Left ventricle myocardium inferior (tissue), 1 donor: ENCODE measurements at regions not wholly inside any gene's neighbourhood (a gene's known extent, or its start where the extent isn't known, plus 50 kb on each side); places are given as distances from the start of the nearest gene placed in this dataset.

Experiments used
- DNase-seq: peaks from one replicate; pipeline ENCODE4 v3.0.0-alpha.2; 2020
- H3K27ac ChIP-seq: fragments of 200-600 bp; replicated peaks from 2 replicates; pipeline ENCODE4 v1.8.0; 2021
- H3K27me3 ChIP-seq: fragments of 200-600 bp; 2 replicates; pipeline ENCODE4 v1.8.0; 2021; ENCODE audit warnings: low read depth
- H3K36me3 ChIP-seq: fragments of 200-600 bp; 2 replicates; pipeline ENCODE4 v1.8.0; 2021
- H3K4me1 ChIP-seq: fragments of 200-600 bp; 2 replicates; pipeline ENCODE4 v1.8.0; 2021
- H3K4me3 ChIP-seq: fragments of 200-600 bp; 2 replicates; pipeline ENCODE4 v1.8.0; 2021; ENCODE audit warnings: mild to moderate bottlenecking, moderate library complexity
- H3K9me3 ChIP-seq: fragments of 200-600 bp; replicated peaks from 2 replicates; pipeline ENCODE4 v1.8.0; 2021
- intact Hi-C: fragments of 100-400 bp; cut with micrococcal nuclease; formaldehyde crosslinking; loops from one replicate; pipeline ENCODE4 v1.11.0; 2022
- TF ChIP-seq, protein P1 (sequence below): fragments of 200-600 bp; IDR thresholded peaks from 2 replicates; pipeline ENCODE4 v1.8.0; 2021; ENCODE audit warnings: antibody characterized with exemption, mild to moderate bottlenecking, borderline replicate concordance
- donor health status: DM: no; HTN: yes; CAD: no; lungs with severe emphysema.

- H3K27me3 ChIP-seq, result no peaks in the 10 kb centered on the region
- peaks cover 19% of the 10 kb centered on the region for H3K4me1 ChIP-seq
- H3K4me3 ChIP-seq, result no peak overlapping the region
- no peak for DNase-seq
- H3K36me3 ChIP-seq, result no peaks in the 10 kb centered on the region
- H3K27ac ChIP-seq, result peak overlapping the region; percentile 31
- TF ChIP-seq, protein P1, sequence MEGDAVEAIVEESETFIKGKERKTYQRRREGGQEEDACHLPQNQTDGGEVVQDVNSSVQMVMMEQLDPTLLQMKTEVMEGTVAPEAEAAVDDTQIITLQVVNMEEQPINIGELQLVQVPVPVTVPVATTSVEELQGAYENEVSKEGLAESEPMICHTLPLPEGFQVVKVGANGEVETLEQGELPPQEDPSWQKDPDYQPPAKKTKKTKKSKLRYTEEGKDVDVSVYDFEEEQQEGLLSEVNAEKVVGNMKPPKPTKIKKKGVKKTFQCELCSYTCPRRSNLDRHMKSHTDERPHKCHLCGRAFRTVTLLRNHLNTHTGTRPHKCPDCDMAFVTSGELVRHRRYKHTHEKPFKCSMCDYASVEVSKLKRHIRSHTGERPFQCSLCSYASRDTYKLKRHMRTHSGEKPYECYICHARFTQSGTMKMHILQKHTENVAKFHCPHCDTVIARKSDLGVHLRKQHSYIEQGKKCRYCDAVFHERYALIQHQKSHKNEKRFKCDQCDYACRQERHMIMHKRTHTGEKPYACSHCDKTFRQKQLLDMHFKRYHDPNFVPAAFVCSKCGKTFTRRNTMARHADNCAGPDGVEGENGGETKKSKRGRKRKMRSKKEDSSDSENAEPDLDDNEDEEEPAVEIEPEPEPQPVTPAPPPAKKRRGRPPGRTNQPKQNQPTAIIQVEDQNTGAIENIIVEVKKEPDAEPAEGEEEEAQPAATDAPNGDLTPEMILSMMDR, result no peak
- intact Hi-C loops, result loop anchor here (10.0 kb wide), 1 partner anchor 116 kb away; no protein-coding TSS in a partner anchor
- no peaks in the 10 kb centered on the region for H3K9me3 ChIP-seq
Observed at GRCh38 chr17:27239046-27239445, 54.9 kb upstream of the WSB1 start.

DNA sequence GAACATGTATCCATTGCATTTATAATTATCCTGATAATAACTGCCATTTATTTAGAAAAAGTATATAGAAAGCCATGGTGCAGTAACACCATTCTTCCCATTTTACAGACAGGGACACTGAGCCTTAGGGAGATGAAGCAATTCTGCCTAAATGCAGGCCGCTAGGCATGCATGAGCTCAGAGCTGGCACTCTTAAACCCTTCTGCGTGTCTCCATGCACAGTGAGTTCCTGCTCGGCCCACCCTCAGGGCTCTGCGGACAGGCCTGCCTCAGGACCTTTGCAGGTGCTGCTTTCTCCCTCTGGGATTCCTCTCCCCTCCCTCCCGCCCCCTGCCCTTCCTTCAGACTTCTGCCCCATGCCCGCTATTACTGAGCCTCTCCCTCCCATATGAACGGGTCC is 54.3 kb upstream of the WSB1 start:
- Histone ChIP-seq H3K27ac (no peak overlapping the region), H3K27me3 (no peaks in the 10 kb centered on the region), H3K9me3 (no peaks in the 10 kb centered on the region), H3K4me1 (peaks cover 24% of the 10 kb centered on the region), H3K36me3 (no peaks in the 10 kb centered on the region), H3K4me3 (no peak overlapping the region)
- intact Hi-C loops, result loop anchor here (10.0 kb wide), 1 partner anchor 115 kb away; no protein-coding TSS in a partner anchor
- no peak for DNase-seq
- TF ChIP-seq, protein P1, result no peak

GRCh38 chr17:27240086-27240801 is 53.7 kb upstream of the WSB1 start:
- TF ChIP-seq, protein P1, result no peak
- intact Hi-C loops, result no loop called here
- Histone ChIP-seq H3K36me3 (no peaks in the 10 kb centered on the region), H3K27ac (no peak overlapping the region), H3K27me3 (no peaks in the 10 kb centered on the region), H3K4me3 (no peak overlapping the region), H3K4me1 (peaks cover 31% of the 10 kb centered on the region), H3K9me3 (no peaks in the 10 kb centered on the region)
- DNase-seq, result no peak

DNA sequence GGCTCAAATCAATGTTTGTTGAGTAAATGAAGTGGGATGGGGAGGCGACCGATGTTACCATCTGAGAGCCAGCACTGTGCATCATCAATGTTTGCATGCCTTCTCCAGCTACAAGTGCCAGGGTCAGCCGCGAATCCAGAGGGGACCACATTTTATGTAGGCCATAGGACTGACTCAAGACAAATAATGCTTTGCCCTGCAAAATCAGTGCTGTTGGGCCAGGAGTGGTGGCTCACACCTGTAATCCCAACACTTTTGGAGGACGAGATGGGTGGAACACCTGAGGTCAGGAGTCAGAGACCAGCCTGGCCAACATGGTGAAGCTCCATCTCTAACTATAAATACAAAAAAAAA is 53.1 kb upstream of the WSB1 start:
- TF ChIP-seq, protein P1, result no peak
- Histone ChIP-seq H3K4me3 (no peak overlapping the region), H3K27me3 (no peaks in the 10 kb centered on the region), H3K4me1 (peaks cover 36% of the 10 kb centered on the region), H3K9me3 (no peaks in the 10 kb centered on the region), H3K27ac (no peak overlapping the region), H3K36me3 (no peaks in the 10 kb centered on the region)
- intact Hi-C loops, result no loop called here
- no peak for DNase-seq

- Histone ChIP-seq H3K36me3 (no peaks in the 10 kb centered on the region), H3K4me3 (no peak overlapping the region), H3K27ac (no peak overlapping the region), H3K27me3 (no peaks in the 10 kb centered on the region), H3K9me3 (no peaks in the 10 kb centered on the region), H3K4me1 (peaks cover 43% of the 10 kb centered on the region)
- no peak for DNase-seq
- intact Hi-C loops, result no loop called here
- TF ChIP-seq, protein P1, result no peak
Observed at GRCh38 chr17:27241346-27241946, 52.5 kb upstream of the WSB1 start.
